Testis (tissue), 2 donors: ENCODE measurements at regions not wholly inside any gene's neighbourhood (a gene's known extent, or its start where the extent isn't known, plus 50 kb on each side); places are given as distances from the start of the nearest gene placed in this dataset.
A peak's percentile ranks its signal among the peaks of the same experiment; 100 is the strongest.

ENCODE experiments used
- DNase-seq: peaks from one replicate; pipeline ENCODE4 v3.0.0-alpha.2; 2019
- H3K27ac ChIP-seq, 2 donors: fragments of 200-600 bp; sonication (generic); one replicate each; pipeline ENCODE4 v1.5.1; 2019
- H3K27me3 ChIP-seq: fragments of 200-600 bp; sonication (generic); one replicate; pipeline ENCODE4 v1.5.1; 2019
- H3K36me3 ChIP-seq: fragments of 200-600 bp; sonication (generic); one replicate; pipeline ENCODE4 v1.5.1; 2017; ENCODE audit warnings: low read depth; ENCODE audit errors: missing control alignments
- H3K4me1 ChIP-seq: fragments of 200-600 bp; sonication (generic); one replicate; pipeline ENCODE4 v1.5.1; 2019
- H3K4me3 ChIP-seq, 2 donors: fragments of 200-600 bp; sonication (generic); one replicate each; pipeline ENCODE4 v1.5.1; 2017 to 2019
- H3K9me3 ChIP-seq: fragments of 200-600 bp; sonication (generic); one replicate; pipeline ENCODE4 v1.5.1; 2017
- POLR2A ChIP-seq: fragments of 450-650 bp; IDR thresholded peaks from one replicate; pipeline ENCODE4 v1.6.1; 2017; ENCODE audit warnings: antibody characterized with exemption, mild to moderate bottlenecking, moderate library complexity
- WGBS, 2 donors: methylation state at CpG; one replicate each; pipeline ENCODE4 v1.1.5; 2018; 5-methylcytosine and 5-hydroxymethylcytosine counted together
- intact Hi-C: fragments of 100-400 bp; cut with DNase I; formaldehyde crosslinking; loops from one replicate; pipeline ENCODE4 v1.15.1; 2023; ENCODE audit warnings: low total_unique reads
- TF ChIP-seq, protein P1 (sequence below), 3 experiments: fragments of 450-650 bp in 2 of 3; fragments of 200-600 bp in 1 of 3; sonication (generic) in 1 of 3; IDR thresholded peaks; one replicate each; pipeline ENCODE4 v1.5.1; 2016 to 2019; ENCODE audit warnings: antibody characterized with exemption in 3 of 3, mild to moderate bottlenecking in 2 of 3, moderate library complexity in 1 of 3

DNA sequence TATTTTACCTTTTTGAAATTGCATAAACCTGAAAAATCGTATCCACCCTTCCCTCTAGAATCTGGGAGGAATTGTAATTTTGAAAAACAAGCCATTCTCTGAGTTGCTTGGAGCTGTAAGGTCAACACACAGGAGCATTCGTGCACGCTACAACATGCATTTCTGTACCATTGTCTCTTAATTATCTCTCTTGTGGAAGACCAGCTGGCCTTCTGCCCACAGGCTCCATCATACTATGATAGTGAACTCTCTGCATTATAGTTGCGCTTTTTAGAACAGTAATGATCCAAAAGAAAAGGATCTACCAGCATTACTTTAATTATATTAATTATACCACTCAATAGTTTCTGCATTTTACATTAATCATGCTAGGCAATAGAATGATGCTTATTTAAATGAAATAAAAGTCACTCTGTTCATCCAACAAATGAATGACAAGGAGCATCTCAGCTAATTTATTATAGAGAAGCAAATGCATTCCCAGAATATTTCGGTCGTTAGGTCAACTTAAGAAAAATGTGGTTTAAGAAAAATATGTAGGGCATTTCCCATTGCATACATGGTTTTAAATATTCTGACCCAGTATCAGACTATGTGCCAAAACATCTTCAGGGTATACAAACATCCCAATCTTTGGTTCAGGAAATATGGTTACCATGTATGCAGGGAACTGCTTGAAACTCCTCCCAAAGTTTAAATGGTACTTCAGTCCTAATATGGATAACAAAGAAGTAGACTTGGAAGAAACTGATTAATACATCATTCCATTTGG lies 263.5 kb downstream of the TFAP2A start:
- TF ChIP-seq POLR2A, result no peak
- TF ChIP-seq, protein P1, sequence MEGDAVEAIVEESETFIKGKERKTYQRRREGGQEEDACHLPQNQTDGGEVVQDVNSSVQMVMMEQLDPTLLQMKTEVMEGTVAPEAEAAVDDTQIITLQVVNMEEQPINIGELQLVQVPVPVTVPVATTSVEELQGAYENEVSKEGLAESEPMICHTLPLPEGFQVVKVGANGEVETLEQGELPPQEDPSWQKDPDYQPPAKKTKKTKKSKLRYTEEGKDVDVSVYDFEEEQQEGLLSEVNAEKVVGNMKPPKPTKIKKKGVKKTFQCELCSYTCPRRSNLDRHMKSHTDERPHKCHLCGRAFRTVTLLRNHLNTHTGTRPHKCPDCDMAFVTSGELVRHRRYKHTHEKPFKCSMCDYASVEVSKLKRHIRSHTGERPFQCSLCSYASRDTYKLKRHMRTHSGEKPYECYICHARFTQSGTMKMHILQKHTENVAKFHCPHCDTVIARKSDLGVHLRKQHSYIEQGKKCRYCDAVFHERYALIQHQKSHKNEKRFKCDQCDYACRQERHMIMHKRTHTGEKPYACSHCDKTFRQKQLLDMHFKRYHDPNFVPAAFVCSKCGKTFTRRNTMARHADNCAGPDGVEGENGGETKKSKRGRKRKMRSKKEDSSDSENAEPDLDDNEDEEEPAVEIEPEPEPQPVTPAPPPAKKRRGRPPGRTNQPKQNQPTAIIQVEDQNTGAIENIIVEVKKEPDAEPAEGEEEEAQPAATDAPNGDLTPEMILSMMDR (IDR thresholded peaks at IDR 0.05), result no peak
- Histone ChIP-seq H3K4me3 (no peak overlapping the region), H3K27me3 (no peaks in the 10 kb centered on the region), H3K9me3 (no peaks in the 10 kb centered on the region), H3K4me1 (no peaks in the 10 kb centered on the region), H3K27ac (no peak overlapping the region), H3K36me3 (no peaks in the 10 kb centered on the region)
- intact Hi-C loops, result no loop called here
- WGBS, 2 donors, result 72 to 76% methylated on average over 6 of the region's 6 CpGs
- no peak for DNase-seq

DNA sequence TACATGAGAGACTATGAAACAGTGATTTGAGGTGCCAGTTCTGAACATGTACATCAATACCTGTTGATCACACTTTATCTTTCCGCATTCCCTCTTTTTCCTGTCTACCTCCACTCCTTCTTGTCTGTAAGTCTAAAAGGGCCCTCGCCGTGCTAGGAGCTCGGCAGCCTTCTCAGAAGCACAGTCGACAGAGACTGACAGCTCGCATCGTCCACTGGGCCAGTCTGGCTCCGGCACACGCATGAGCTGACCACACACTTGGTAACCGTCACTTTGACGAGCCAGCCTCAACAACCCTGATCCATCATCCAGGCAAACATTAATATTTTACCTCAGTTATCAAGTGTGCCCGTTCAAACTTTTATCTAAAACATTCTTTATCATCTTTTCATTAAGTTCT lies 265.3 kb downstream of the TFAP2A start:
- H3K9me3 ChIP-seq, result no peaks in the 10 kb centered on the region
- 72 to 74% methylated on average over 12 of the region's 12 CpGs for WGBS, 2 donors
- no peak for TF ChIP-seq POLR2A
- TF ChIP-seq, protein P1 (IDR thresholded peaks at IDR 0.05), result no peak
- no peaks in the 10 kb centered on the region for H3K4me1 ChIP-seq
- H3K36me3 ChIP-seq, result no peaks in the 10 kb centered on the region
- H3K27ac ChIP-seq, result no peak overlapping the region
- H3K4me3 ChIP-seq, result no peak overlapping the region
- H3K27me3 ChIP-seq, result no peaks in the 10 kb centered on the region
- no peak for DNase-seq
- intact Hi-C loops, result no loop called here

DNA sequence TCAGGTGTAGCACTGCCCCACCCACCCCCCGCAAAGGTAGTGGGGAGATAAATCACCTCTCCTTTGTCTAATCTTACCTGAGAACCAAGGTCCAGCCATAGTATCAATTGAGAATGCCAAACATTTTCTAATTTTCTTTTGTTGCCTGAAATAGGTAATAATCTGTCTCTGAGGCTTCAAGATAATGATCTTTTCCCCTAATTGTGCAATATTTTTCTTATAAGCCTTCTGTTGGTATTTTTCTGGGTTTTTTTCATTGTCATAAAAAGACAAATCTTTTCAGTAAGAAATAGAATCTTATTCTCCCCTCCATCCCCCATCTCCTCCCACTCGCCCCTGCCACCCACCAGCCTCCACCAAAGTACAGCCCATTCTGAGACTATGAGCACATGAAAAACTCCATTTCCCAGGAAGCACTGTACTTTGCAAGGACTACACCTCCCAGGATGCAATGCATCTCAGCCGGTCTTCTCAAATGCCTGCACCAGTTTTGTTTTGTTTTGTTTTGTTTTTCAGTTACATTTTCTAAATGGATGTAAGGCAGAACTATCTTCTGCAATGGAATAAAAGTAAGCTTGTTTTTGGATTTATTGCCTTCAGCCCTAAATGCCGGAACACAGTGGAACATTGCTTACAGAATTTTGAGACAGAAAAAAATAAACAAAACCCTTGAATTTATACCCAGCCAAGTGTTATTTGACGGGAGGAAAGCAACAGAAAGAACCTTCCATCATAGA lies 268.0 kb downstream of the TFAP2A start:
- intact Hi-C loops, result no loop called here
- H3K4me1 ChIP-seq, result no peaks in the 10 kb centered on the region
- no peaks in the 10 kb centered on the region for H3K9me3 ChIP-seq
- no peak overlapping the region for H3K27ac ChIP-seq
- H3K36me3 ChIP-seq, result no peaks in the 10 kb centered on the region
- peak overlapping the region in 1 of 2 donors; percentile 15 for H3K4me3 ChIP-seq
- 24 to 31% methylated on average over 5 of the region's 5 CpGs for WGBS, 2 donors
- peak; percentile 61 for DNase-seq
- TF ChIP-seq, protein P1 (IDR thresholded peaks at IDR 0.05), result no peak
- no peak for TF ChIP-seq POLR2A
- H3K27me3 ChIP-seq, result no peaks in the 10 kb centered on the region

DNA sequence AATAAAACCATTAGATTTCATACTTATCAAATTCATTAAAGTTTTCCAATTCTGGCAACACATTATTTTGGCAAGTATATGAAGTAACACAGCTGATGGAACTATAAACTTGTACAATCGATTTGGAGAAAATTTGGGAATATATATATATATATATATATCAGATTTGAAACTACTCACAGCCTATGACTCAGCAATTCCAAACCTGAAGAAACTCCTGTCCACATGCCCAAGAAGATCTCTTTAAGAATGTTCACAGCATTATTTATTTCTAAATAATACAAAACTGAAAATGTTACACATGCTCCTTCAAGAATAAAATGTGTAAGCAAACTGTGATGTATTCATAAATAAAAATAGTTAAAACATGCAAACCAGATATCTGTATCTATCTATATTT lies 270.1 kb downstream of the TFAP2A start:
- intact Hi-C loops, result no loop called here
- Histone ChIP-seq H3K9me3 (no peaks in the 10 kb centered on the region), H3K27ac (no peak overlapping the region), H3K4me1 (no peaks in the 10 kb centered on the region), H3K4me3 (no peak overlapping the region), H3K27me3 (no peaks in the 10 kb centered on the region), H3K36me3 (no peaks in the 10 kb centered on the region)
- TF ChIP-seq, protein P1 (IDR thresholded peaks at IDR 0.05), result no peak
- no peak for TF ChIP-seq POLR2A
- WGBS, 2 donors, result 70 to 81% methylated on average over 1 of the region's 1 CpG
- DNase-seq, result no peak
